ENCODE measurements at regions not wholly inside any gene's neighbourhood (a gene's known extent, or its start where the extent isn't known, plus 50 kb on each side); places are given as distances from the start of the nearest gene placed in this dataset.

DNA sequence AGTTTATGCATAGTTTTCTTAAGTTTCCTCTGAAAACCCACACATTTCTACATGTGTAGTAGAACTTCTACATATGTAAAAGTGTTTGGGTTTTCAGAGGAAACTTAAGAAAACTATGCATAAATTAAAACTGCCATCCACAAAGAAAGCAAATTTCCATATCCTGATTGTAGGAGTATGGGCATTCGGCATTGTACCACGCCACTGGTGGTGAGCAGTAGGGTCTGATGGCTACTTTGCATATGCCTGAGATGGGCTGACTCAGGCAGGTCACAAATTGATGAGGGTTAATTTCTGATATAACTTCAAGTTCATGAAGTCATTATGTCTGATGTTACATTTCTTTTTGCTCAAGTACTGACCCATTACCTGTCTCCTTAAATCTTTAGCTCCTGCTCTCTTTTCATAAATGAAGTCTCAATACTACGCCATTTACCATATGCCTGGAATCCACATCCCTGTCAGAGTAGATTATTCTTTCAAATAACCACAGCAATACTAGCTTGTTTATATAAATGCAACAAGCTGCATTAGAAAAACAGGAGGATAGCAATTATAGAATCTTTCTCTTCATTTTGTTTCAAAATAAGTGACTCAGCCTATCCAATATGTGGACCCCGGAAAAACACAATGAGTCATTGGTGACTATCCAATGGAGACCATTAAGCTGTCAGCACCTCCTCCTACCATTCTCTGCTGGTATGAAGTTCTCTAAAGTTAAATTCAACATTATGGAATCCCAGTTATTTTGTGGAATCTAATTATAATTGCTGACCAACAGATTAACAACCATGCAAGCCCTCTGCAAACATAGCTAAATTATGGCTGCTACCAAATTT, 355.2 kb upstream of the UBE2E3 start:
- TF ChIP-seq, protein P1, sequence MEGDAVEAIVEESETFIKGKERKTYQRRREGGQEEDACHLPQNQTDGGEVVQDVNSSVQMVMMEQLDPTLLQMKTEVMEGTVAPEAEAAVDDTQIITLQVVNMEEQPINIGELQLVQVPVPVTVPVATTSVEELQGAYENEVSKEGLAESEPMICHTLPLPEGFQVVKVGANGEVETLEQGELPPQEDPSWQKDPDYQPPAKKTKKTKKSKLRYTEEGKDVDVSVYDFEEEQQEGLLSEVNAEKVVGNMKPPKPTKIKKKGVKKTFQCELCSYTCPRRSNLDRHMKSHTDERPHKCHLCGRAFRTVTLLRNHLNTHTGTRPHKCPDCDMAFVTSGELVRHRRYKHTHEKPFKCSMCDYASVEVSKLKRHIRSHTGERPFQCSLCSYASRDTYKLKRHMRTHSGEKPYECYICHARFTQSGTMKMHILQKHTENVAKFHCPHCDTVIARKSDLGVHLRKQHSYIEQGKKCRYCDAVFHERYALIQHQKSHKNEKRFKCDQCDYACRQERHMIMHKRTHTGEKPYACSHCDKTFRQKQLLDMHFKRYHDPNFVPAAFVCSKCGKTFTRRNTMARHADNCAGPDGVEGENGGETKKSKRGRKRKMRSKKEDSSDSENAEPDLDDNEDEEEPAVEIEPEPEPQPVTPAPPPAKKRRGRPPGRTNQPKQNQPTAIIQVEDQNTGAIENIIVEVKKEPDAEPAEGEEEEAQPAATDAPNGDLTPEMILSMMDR (IDR thresholded peaks at IDR 0.05; ENCODE audit: poor library complexity, severe bottlenecking), result no peak
- TF ChIP-seq POLR2AphosphoS5 (IDR thresholded peaks at IDR 0.05) (no peak), EZH2 (IDR thresholded peaks at IDR 0.05; ENCODE audit: borderline replicate concordance, insufficient read depth, low read length, poor library complexity, severe bottlenecking) (no peak), MXI1 (conservative IDR thresholded peaks at IDR 0.05; ENCODE audit: poor library complexity, severe bottlenecking) (no peak), SMC3 (conservative IDR thresholded peaks at IDR 0.05; ENCODE audit: poor library complexity) (no peak), TAF1 (IDR thresholded peaks at IDR 0.05; ENCODE audit: low read depth) (no peak), EP300 (conservative IDR thresholded peaks at IDR 0.05; ENCODE audit: poor library complexity, severe bottlenecking) (no peak), RAD21 (conservative IDR thresholded peaks at IDR 0.05) (no peak)
- TF ChIP-seq, protein P2, sequence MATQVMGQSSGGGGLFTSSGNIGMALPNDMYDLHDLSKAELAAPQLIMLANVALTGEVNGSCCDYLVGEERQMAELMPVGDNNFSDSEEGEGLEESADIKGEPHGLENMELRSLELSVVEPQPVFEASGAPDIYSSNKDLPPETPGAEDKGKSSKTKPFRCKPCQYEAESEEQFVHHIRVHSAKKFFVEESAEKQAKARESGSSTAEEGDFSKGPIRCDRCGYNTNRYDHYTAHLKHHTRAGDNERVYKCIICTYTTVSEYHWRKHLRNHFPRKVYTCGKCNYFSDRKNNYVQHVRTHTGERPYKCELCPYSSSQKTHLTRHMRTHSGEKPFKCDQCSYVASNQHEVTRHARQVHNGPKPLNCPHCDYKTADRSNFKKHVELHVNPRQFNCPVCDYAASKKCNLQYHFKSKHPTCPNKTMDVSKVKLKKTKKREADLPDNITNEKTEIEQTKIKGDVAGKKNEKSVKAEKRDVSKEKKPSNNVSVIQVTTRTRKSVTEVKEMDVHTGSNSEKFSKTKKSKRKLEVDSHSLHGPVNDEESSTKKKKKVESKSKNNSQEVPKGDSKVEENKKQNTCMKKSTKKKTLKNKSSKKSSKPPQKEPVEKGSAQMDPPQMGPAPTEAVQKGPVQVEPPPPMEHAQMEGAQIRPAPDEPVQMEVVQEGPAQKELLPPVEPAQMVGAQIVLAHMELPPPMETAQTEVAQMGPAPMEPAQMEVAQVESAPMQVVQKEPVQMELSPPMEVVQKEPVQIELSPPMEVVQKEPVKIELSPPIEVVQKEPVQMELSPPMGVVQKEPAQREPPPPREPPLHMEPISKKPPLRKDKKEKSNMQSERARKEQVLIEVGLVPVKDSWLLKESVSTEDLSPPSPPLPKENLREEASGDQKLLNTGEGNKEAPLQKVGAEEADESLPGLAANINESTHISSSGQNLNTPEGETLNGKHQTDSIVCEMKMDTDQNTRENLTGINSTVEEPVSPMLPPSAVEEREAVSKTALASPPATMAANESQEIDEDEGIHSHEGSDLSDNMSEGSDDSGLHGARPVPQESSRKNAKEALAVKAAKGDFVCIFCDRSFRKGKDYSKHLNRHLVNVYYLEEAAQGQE (IDR thresholded peaks at IDR 0.05; ENCODE audit: borderline replicate concordance), result no peak

Measured in neural cell (in vitro differentiated cells).